SIG-M5 treated with dmso at 0.1 percent for 504 hours (cell line): ENCODE measurements at regions not wholly inside any gene's neighbourhood (a gene's known extent, or its start where the extent isn't known, plus 50 kb on each side); places are given as distances from the start of the nearest gene placed in this dataset.
A peak's percentile ranks its signal among the peaks of the same experiment; 100 is the strongest.

ENCODE experiments used
- DNase-seq: peaks from one replicate; lab custom pipeline; 2025; ENCODE audit not compliant: unreplicated experiment; lab: John Stamatoyannopoulos, UW

- DNase-seq, result peak; percentile 50
These were observed 65.9 kb upstream of the IRX6 start for GRCh38 chr16:55257966-55258613.

- DNase-seq, result no peak
These were observed 62.7 kb upstream of the IRX6 start for GRCh38 chr16:55261301-55261700.

GRCh38 chr16:55263271-55264250 is 60.4 kb upstream of the IRX6 start:
- peak; percentile 2 for DNase-seq

- DNase-seq, result no peak
These were observed 59.1 kb upstream of the IRX6 start for GRCh38 chr16:55264949-55265348.

GRCh38 chr16:55265926-55266325 is 58.1 kb upstream of the IRX6 start:
- DNase-seq, result no peak

GRCh38 chr16:55271945-55272513 is 52.0 kb upstream of the IRX6 start:
- no peak for DNase-seq

- DNase-seq, result no peak
These were observed 51.3 kb upstream of the IRX6 start for GRCh38 chr16:55272744-55273143.

- DNase-seq, result no peak
These were observed 50.6 kb upstream of the IRX6 start for GRCh38 chr16:55273356-55273755.

- DNase-seq, result no peak
These were observed 50.0 kb upstream of the IRX6 start for GRCh38 chr16:55273959-55274358.
